Tibial artery (tissue), 4 donors: ENCODE measurements at regions not wholly inside any gene's neighbourhood (a gene's known extent, or its start where the extent isn't known, plus 50 kb on each side); places are given as distances from the start of the nearest gene placed in this dataset.
"Not testable (repeated sequence)": the region's sequence is repeated elsewhere in the genome, so short reads cannot be mapped to it uniquely, and the experiment has no call there.

Experiments used
- DNase-seq, 2 donors: peaks; one replicate each; pipeline ENCODE4 v3.0.0-alpha.2; 2019
- H3K27ac ChIP-seq, 2 donors: fragments of 200-600 bp; sonication (generic) in 1 of 2; 1 replicate in 1 of 2; 2 replicates in 1 of 2; pipeline ENCODE4 v1.5.1; 2018 to 2019; ENCODE audit warnings: mild to moderate bottlenecking in 1 of 2
- H3K27me3 ChIP-seq, 2 donors: fragments of 200-600 bp; sonication (generic) in 1 of 2; one replicate each; pipeline versions ENCODE4 v1.5.1 to v1.6.0; 2016 to 2019
- H3K36me3 ChIP-seq, 3 donors: fragments of 200-600 bp; sonication (generic) in 2 of 3; one replicate each; pipeline ENCODE4 v1.5.1; 2016 to 2019; ENCODE audit warnings: mild to moderate bottlenecking in 2 of 3
- H3K4me1 ChIP-seq, 4 donors: fragments of 200-600 bp; sonication (generic) in 2 of 4; 1 replicate in 3 of 4; 2 replicates in 1 of 4; pipeline ENCODE4 v1.5.1; 2016 to 2019
- H3K4me3 ChIP-seq, 2 donors: fragments of 200-600 bp; sonication (generic) in 1 of 2; 1 replicate in 1 of 2; 2 replicates in 1 of 2; pipeline ENCODE4 v1.5.1; 2018 to 2019; ENCODE audit warnings: mild to moderate bottlenecking in 2 of 2
- H3K9me3 ChIP-seq, 3 donors: fragments of 200-600 bp; sonication (generic) in 1 of 3; one replicate each; pipeline ENCODE4 v1.5.1; 2016 to 2019
- intact Hi-C: fragments of 100-400 bp; cut with DNase I; formaldehyde crosslinking; loops from one replicate; pipeline ENCODE4 v1.15.0; 2023; ENCODE audit warnings: low total_unique reads
- TF ChIP-seq, protein P1 (sequence below), 2 experiments: fragments of 200-600 bp in 1 of 2; fragments of 450-650 bp in 1 of 2; IDR thresholded peaks; one replicate each; pipeline ENCODE4 v1.5.1; 2017 to 2019; ENCODE audit warnings: antibody characterized with exemption in 2 of 2, mild to moderate bottlenecking in 1 of 2, moderate library complexity in 1 of 2

GRCh38 chr6:101129851-101130250 is 248.7 kb upstream of the ASCC3 start:
- Histone ChIP-seq H3K4me1 (peaks cover 0 to 13% (median 5%) of the 10 kb centered on the region in 4 donors), H3K4me3 (no peak overlapping the region), H3K36me3 (no peaks in the 10 kb centered on the region), H3K27ac (no peak overlapping the region), H3K27me3 (no peaks in the 10 kb centered on the region), H3K9me3 (peaks cover 0 to 3% (median 0%) of the 10 kb centered on the region in 3 donors)
- TF ChIP-seq, protein P1, sequence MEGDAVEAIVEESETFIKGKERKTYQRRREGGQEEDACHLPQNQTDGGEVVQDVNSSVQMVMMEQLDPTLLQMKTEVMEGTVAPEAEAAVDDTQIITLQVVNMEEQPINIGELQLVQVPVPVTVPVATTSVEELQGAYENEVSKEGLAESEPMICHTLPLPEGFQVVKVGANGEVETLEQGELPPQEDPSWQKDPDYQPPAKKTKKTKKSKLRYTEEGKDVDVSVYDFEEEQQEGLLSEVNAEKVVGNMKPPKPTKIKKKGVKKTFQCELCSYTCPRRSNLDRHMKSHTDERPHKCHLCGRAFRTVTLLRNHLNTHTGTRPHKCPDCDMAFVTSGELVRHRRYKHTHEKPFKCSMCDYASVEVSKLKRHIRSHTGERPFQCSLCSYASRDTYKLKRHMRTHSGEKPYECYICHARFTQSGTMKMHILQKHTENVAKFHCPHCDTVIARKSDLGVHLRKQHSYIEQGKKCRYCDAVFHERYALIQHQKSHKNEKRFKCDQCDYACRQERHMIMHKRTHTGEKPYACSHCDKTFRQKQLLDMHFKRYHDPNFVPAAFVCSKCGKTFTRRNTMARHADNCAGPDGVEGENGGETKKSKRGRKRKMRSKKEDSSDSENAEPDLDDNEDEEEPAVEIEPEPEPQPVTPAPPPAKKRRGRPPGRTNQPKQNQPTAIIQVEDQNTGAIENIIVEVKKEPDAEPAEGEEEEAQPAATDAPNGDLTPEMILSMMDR (IDR thresholded peaks at IDR 0.05): no peak
- DNase-seq: no peak
- intact Hi-C loops: no loop called here

DNA sequence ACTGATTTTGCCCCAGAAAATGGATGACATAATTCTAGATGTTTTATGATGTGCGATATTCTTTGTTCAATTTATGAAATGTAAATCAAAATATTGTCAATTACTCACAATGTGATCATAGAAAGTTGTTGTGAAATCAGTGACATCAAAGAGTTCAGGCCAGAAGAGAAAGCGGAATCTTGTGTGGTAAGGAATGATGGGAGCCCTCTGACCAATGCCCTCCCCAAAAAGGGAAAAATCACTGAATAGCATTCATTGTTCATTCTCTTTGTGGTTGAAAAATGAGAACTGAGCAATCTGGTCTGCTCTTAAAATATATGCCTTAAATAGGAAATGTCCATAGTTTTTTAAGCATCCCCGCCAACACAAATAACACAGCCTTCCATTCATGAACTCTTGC is 247.1 kb upstream of the GRIK2 start:
- Histone ChIP-seq H3K4me1 (no peaks in the 10 kb centered on the region), H3K27ac (no peak overlapping the region), H3K4me3 (no peak overlapping the region), H3K36me3 (no peaks in the 10 kb centered on the region), H3K27me3 (no peaks in the 10 kb centered on the region), H3K9me3 (no peaks in the 10 kb centered on the region)
- no peak for DNase-seq
- intact Hi-C loops: no loop called here
- TF ChIP-seq, protein P1 (IDR thresholded peaks at IDR 0.05): no peak

DNA sequence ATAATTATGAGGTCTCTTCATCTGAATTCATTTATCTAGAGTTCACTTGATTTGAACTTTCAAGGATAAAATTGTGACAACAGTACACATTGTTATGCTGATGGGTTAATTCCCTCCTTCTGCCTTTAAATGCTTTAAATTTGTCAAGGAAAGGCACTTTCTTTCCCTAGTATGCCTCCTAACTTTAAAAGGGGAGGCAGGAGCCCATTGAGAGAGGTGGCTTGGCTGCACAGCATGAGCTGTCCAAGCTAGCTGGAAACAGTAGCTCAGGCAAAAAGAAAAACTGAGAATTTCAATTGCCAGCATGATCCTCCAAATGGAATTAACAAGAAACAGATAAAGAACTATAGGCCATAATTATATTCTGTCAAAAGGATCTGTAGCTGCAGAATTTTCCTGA is 243.3 kb upstream of the GRIK2 start:
- intact Hi-C loops: no loop called here
- H3K27me3 ChIP-seq: no peaks in the 10 kb centered on the region
- TF ChIP-seq, protein P1 (IDR thresholded peaks at IDR 0.05): no peak
- H3K4me1 ChIP-seq: no peaks in the 10 kb centered on the region
- H3K27ac ChIP-seq: no peak overlapping the region
- no peaks in the 10 kb centered on the region for H3K36me3 ChIP-seq
- H3K4me3 ChIP-seq: no peak overlapping the region
- H3K9me3 ChIP-seq: no peaks in the 10 kb centered on the region
- DNase-seq: no peak

- H3K4me3 ChIP-seq, DNase-seq, H3K27me3 ChIP-seq, intact Hi-C loops, H3K4me1 ChIP-seq, H3K27ac ChIP-seq, H3K36me3 ChIP-seq, H3K9me3 ChIP-seq: not testable (repeated sequence)
These were observed 235.9 kb upstream of the GRIK2 start for GRCh38 chr6:101157638-101158037.

- no peak for DNase-seq
- Histone ChIP-seq H3K4me1 (no peaks in the 10 kb centered on the region), H3K27me3 (no peaks in the 10 kb centered on the region), H3K27ac (no peak overlapping the region), H3K36me3 (no peaks in the 10 kb centered on the region), H3K9me3 (no peaks in the 10 kb centered on the region), H3K4me3 (no peak overlapping the region)
- TF ChIP-seq, protein P1 (IDR thresholded peaks at IDR 0.05): no peak
- intact Hi-C loops: no loop called here
These were observed 229.9 kb upstream of the GRIK2 start for GRCh38 chr6:101163611-101164010.

DNA sequence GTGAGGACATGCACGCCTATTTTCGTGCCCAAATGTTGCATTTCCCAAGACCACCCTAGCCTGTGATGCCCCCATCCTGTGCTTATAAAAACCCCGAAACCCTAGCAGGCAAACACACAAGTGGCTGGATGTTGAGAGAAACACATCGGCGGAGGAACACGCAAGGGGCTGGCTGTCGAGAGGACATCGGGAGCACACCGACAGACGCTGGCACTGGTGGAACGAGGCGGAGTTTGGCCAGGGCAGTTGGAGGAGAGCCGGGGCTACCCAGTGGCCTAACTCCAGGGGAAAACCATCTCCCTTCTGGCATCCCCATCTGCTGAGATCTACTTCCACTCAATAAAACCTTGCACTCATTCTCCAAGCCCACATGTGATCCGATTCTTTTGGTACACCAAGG is 225.9 kb upstream of the GRIK2 start:
- no peak overlapping the region for H3K4me3 ChIP-seq
- no peaks in the 10 kb centered on the region for H3K4me1 ChIP-seq
- intact Hi-C loops: no loop called here
- peaks cover 0 to 15% (median 7%) of the 10 kb centered on the region in 3 donors for H3K9me3 ChIP-seq
- no peaks in the 10 kb centered on the region for H3K36me3 ChIP-seq
- TF ChIP-seq, protein P1 (IDR thresholded peaks at IDR 0.05): no peak
- no peak for DNase-seq
- H3K27me3 ChIP-seq: no peaks in the 10 kb centered on the region
- no peak overlapping the region for H3K27ac ChIP-seq

- peaks cover 0 to 15% (median 7%) of the 10 kb centered on the region in 3 donors for H3K9me3 ChIP-seq
- H3K4me1 ChIP-seq, intact Hi-C loops, H3K36me3 ChIP-seq, H3K27ac ChIP-seq, DNase-seq, H3K4me3 ChIP-seq, H3K27me3 ChIP-seq: not testable (repeated sequence)
These were observed 222.5 kb upstream of the GRIK2 start for GRCh38 chr6:101171049-101171448.
